Activated T-cell treated with anti-CD3 and anti-CD28 coated beads, Interleukin-2, amount 50 U/mL, for 4 hours (primary cell): ENCODE measurements at regions not wholly inside any gene's neighbourhood (a gene's known extent, or its start where the extent isn't known, plus 50 kb on each side); places are given as distances from the start of the nearest gene placed in this dataset.
"Not testable (repeated sequence)": the region's sequence is repeated elsewhere in the genome, so short reads cannot be mapped to it uniquely, and the experiment has no call there.

ENCODE experiments used
- ATAC-seq, 2 donors: fragments of 200-7000 bp; cut with Tn5 transposase; one replicate each; pipeline ENCODE4 v1.10.0; 2021
- DNase-seq: peaks from one replicate; pipeline ENCODE4 v3.0.0-alpha.2; 2020
- H3K27me3 Mint-ChIP-seq: one replicate; pipeline ENCODE4 v1.8.0; 2021; ENCODE audit warnings: low read depth, mixed read lengths
- H3K36me3 Mint-ChIP-seq: one replicate; pipeline ENCODE4 v1.8.0; 2022; ENCODE audit warnings: mixed read lengths; ENCODE audit not compliant: insufficient read depth
- H3K4me1 Mint-ChIP-seq: one replicate; pipeline ENCODE4 v1.8.0; 2021; ENCODE audit warnings: low read depth, mixed read lengths
- H3K4me3 Mint-ChIP-seq: one replicate; pipeline ENCODE4 v1.8.0; 2021; ENCODE audit warnings: mild to moderate bottlenecking, moderate library complexity, mixed read lengths
- H3K9me3 Mint-ChIP-seq: one replicate; pipeline ENCODE4 v1.8.0; 2021; ENCODE audit warnings: mixed read lengths

- Mint-ChIP-seq H3K27me3 (no peaks in the 10 kb centered on the region), H3K36me3 (no peaks in the 10 kb centered on the region), H3K9me3 (no peaks in the 10 kb centered on the region), H3K4me1 (peaks cover 17% of the 10 kb centered on the region), H3K4me3 (no peak overlapping the region)
- DNase-seq: no peak
- no peak for ATAC-seq
These were observed 187.7 kb upstream of the ID2 start for GRCh38 chr2:8494151-8494550.

- H3K4me1 Mint-ChIP-seq: peaks cover 13% of the 10 kb centered on the region
- DNase-seq: no peak
- no peaks in the 10 kb centered on the region for H3K27me3 Mint-ChIP-seq
- ATAC-seq: no peak
- H3K4me3 Mint-ChIP-seq: no peak overlapping the region
- no peaks in the 10 kb centered on the region for H3K9me3 Mint-ChIP-seq
- no peaks in the 10 kb centered on the region for H3K36me3 Mint-ChIP-seq
These were observed 187.3 kb upstream of the ID2 start for GRCh38 chr2:8494589-8494988.

- ATAC-seq (no peak), DNase-seq (no peak)
- H3K4me1 Mint-ChIP-seq: peaks cover 6% of the 10 kb centered on the region
- H3K36me3 Mint-ChIP-seq: no peaks in the 10 kb centered on the region
- H3K4me3 Mint-ChIP-seq: no peak overlapping the region
- H3K27me3 Mint-ChIP-seq: no peaks in the 10 kb centered on the region
- H3K9me3 Mint-ChIP-seq: no peaks in the 10 kb centered on the region
These were observed 186.5 kb upstream of the ID2 start for GRCh38 chr2:8495189-8495989.

- peaks cover 5% of the 10 kb centered on the region for H3K4me1 Mint-ChIP-seq
- no peaks in the 10 kb centered on the region for H3K9me3 Mint-ChIP-seq
- DNase-seq: no peak
- H3K27me3 Mint-ChIP-seq: no peaks in the 10 kb centered on the region
- no peak overlapping the region for H3K4me3 Mint-ChIP-seq
- no peak for ATAC-seq
- H3K36me3 Mint-ChIP-seq: no peaks in the 10 kb centered on the region
These were observed 185.8 kb upstream of the ID2 start for GRCh38 chr2:8496079-8496478.

- ATAC-seq: no peak
- no peaks in the 10 kb centered on the region for H3K9me3 Mint-ChIP-seq
- no peaks in the 10 kb centered on the region for H3K36me3 Mint-ChIP-seq
- no peaks in the 10 kb centered on the region for H3K27me3 Mint-ChIP-seq
- no peak for DNase-seq
- peaks cover under 1% of the 10 kb centered on the region for H3K4me1 Mint-ChIP-seq
- no peak overlapping the region for H3K4me3 Mint-ChIP-seq
These were observed 185.2 kb upstream of the ID2 start for GRCh38 chr2:8496617-8497016.

GRCh38 chr2:8498994-8499393, 182.9 kb upstream of the ID2 start:
- no peaks in the 10 kb centered on the region for H3K9me3 Mint-ChIP-seq
- DNase-seq (no peak), ATAC-seq (no peak)
- no peaks in the 10 kb centered on the region for H3K27me3 Mint-ChIP-seq
- H3K36me3 Mint-ChIP-seq: no peaks in the 10 kb centered on the region
- H3K4me1 Mint-ChIP-seq: no peaks in the 10 kb centered on the region
- H3K4me3 Mint-ChIP-seq: no peak overlapping the region

- H3K36me3 Mint-ChIP-seq: no peaks in the 10 kb centered on the region
- H3K4me3 Mint-ChIP-seq: no peak overlapping the region
- no peaks in the 10 kb centered on the region for H3K27me3 Mint-ChIP-seq
- ATAC-seq (no peak), DNase-seq (no peak)
- no peaks in the 10 kb centered on the region for H3K4me1 Mint-ChIP-seq
- H3K9me3 Mint-ChIP-seq: no peaks in the 10 kb centered on the region
These were observed 181.5 kb upstream of the ID2 start for GRCh38 chr2:8500124-8501054.

GRCh38 chr2:8501061-8501720, 180.7 kb upstream of the ID2 start:
- DNase-seq (no peak), ATAC-seq (no peak)
- Mint-ChIP-seq H3K27me3 (no peaks in the 10 kb centered on the region), H3K4me1 (no peaks in the 10 kb centered on the region), H3K4me3 (no peak overlapping the region), H3K36me3 (no peaks in the 10 kb centered on the region), H3K9me3 (no peaks in the 10 kb centered on the region)

- no peaks in the 10 kb centered on the region for H3K9me3 Mint-ChIP-seq
- H3K36me3 Mint-ChIP-seq: no peaks in the 10 kb centered on the region
- H3K27me3 Mint-ChIP-seq: no peaks in the 10 kb centered on the region
- DNase-seq: no peak
- no peak overlapping the region for H3K4me3 Mint-ChIP-seq
- ATAC-seq: no peak
- no peaks in the 10 kb centered on the region for H3K4me1 Mint-ChIP-seq
These were observed 179.5 kb upstream of the ID2 start for GRCh38 chr2:8502316-8502715.

GRCh38 chr2:8505311-8505920, 176.4 kb upstream of the ID2 start:
- ATAC-seq (no peak), DNase-seq (no peak)
- Mint-ChIP-seq H3K36me3 (no peaks in the 10 kb centered on the region), H3K27me3 (no peaks in the 10 kb centered on the region), H3K9me3 (peaks cover 5% of the 10 kb centered on the region), H3K4me1 (no peaks in the 10 kb centered on the region), H3K4me3 (no peak overlapping the region)

- H3K9me3 Mint-ChIP-seq: peaks cover 5% of the 10 kb centered on the region
- H3K4me1 Mint-ChIP-seq: peaks cover 4% of the 10 kb centered on the region
- ATAC-seq (no peak), DNase-seq (no peak)
- no peaks in the 10 kb centered on the region for H3K27me3 Mint-ChIP-seq
- no peak overlapping the region for H3K4me3 Mint-ChIP-seq
- H3K36me3 Mint-ChIP-seq: no peaks in the 10 kb centered on the region
These were observed 175.1 kb upstream of the ID2 start for GRCh38 chr2:8506746-8507145.

GRCh38 chr2:8508766-8509165, 173.1 kb upstream of the ID2 start:
- Mint-ChIP-seq H3K27me3 (no peaks in the 10 kb centered on the region), H3K36me3 (no peaks in the 10 kb centered on the region)
- no peak for ATAC-seq

GRCh38 chr2:8509621-8510020, 172.2 kb upstream of the ID2 start:
- Mint-ChIP-seq H3K4me1 (peaks cover 30% of the 10 kb centered on the region), H3K4me3 (no peak overlapping the region), H3K36me3 (peaks cover 2% of the 10 kb centered on the region), H3K27me3 (no peaks in the 10 kb centered on the region), H3K9me3 (peaks cover 10% of the 10 kb centered on the region)
- ATAC-seq (no peak), DNase-seq (no peak)

More at GRCh38 chr2:8508766-8509165, 173.1 kb upstream of the ID2 start:
- no peak for DNase-seq
- H3K4me1 Mint-ChIP-seq: peaks cover 21% of the 10 kb centered on the region
- H3K4me3 Mint-ChIP-seq: no peak overlapping the region
- H3K9me3 Mint-ChIP-seq: peaks cover 10% of the 10 kb centered on the region

GRCh38 chr2:8510055-8510454, 171.8 kb upstream of the ID2 start:
- not testable (repeated sequence) for H3K27me3 Mint-ChIP-seq, ATAC-seq, DNase-seq, H3K36me3 Mint-ChIP-seq, H3K4me3 Mint-ChIP-seq
- Mint-ChIP-seq H3K9me3 (peaks cover 10% of the 10 kb centered on the region), H3K4me1 (peaks cover 34% of the 10 kb centered on the region)
